Testis (tissue), 2 donors: ENCODE measurements at regions not wholly inside any gene's neighbourhood (a gene's known extent, or its start where the extent isn't known, plus 50 kb on each side); places are given as distances from the start of the nearest gene placed in this dataset.

Experiments
- CTCF ChIP-seq, 3 experiments: fragments of 450-650 bp in 2 of 3; fragments of 200-600 bp in 1 of 3; sonication (generic) in 1 of 3; IDR thresholded peaks; one replicate each; pipeline ENCODE4 v1.5.1; 2016 to 2019; ENCODE audit warnings: antibody characterized with exemption in 3 of 3, mild to moderate bottlenecking in 2 of 3, moderate library complexity in 1 of 3
- POLR2A ChIP-seq: fragments of 450-650 bp; IDR thresholded peaks from one replicate; pipeline ENCODE4 v1.6.1; 2017; ENCODE audit warnings: antibody characterized with exemption, mild to moderate bottlenecking, moderate library complexity

- TF ChIP-seq CTCF (IDR thresholded peaks at IDR 0.05) (no peak), POLR2A (no peak)
Observed at GRCh38 chr1:212498283-212499040, 65.7 kb downstream of the NENF start.
